ENCODE measurements at regions not wholly inside any gene's neighbourhood (a gene's known extent, or its start where the extent isn't known, plus 50 kb on each side); places are given as distances from the start of the nearest gene placed in this dataset.

GRCh38 chr5:52134013-52134650 lies 653.6 kb upstream of the ITGA1 start:
- Mint-ChIP-seq H3K9me3 (ENCODE audit: unreplicated experiment) (no peaks in the 10 kb centered on the region), H3K27me3 (ENCODE audit: low read depth, unreplicated experiment) (no peaks in the 10 kb centered on the region), H3K36me3 (ENCODE audit: low read depth, unreplicated experiment) (no peaks in the 10 kb centered on the region), H3K27ac (ENCODE audit: unreplicated experiment) (no peak overlapping the region), H3K4me1 (ENCODE audit: low read depth, unreplicated experiment) (no peaks in the 10 kb centered on the region), H3K4me3 (ENCODE audit: unreplicated experiment) (no peak overlapping the region)
- TF ChIP-seq EZH2 (IDR thresholded peaks at IDR 0.05; ENCODE audit: insufficient read depth, low read length), result no peak
- TF ChIP-seq, protein P1, sequence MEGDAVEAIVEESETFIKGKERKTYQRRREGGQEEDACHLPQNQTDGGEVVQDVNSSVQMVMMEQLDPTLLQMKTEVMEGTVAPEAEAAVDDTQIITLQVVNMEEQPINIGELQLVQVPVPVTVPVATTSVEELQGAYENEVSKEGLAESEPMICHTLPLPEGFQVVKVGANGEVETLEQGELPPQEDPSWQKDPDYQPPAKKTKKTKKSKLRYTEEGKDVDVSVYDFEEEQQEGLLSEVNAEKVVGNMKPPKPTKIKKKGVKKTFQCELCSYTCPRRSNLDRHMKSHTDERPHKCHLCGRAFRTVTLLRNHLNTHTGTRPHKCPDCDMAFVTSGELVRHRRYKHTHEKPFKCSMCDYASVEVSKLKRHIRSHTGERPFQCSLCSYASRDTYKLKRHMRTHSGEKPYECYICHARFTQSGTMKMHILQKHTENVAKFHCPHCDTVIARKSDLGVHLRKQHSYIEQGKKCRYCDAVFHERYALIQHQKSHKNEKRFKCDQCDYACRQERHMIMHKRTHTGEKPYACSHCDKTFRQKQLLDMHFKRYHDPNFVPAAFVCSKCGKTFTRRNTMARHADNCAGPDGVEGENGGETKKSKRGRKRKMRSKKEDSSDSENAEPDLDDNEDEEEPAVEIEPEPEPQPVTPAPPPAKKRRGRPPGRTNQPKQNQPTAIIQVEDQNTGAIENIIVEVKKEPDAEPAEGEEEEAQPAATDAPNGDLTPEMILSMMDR (IDR thresholded peaks at IDR 0.05; ENCODE audit: insufficient read depth, low read depth, low read length), result no peak
- Histone ChIP-seq H3K9ac (ENCODE audit: low read length) (no peak overlapping the region), H3K4me3 (ENCODE audit: insufficient read depth, low read depth, low read length) (no peak overlapping the region), H4K20me1 (ENCODE audit: insufficient read depth, low read length) (no peaks in the 10 kb centered on the region), H2AFZ (ENCODE audit: low read depth, low read length) (no peak overlapping the region), H3K27me3 (ENCODE audit: insufficient read depth, low read length) (no peaks in the 10 kb centered on the region), H3K36me3 (ENCODE audit: insufficient read depth, low read length) (no peaks in the 10 kb centered on the region), H3K4me1 (ENCODE audit: insufficient read depth, low read length) (no peaks in the 10 kb centered on the region), H3K27ac (ENCODE audit: low read depth, low read length) (no peak overlapping the region), H3K4me2 (ENCODE audit: low read length) (no peak overlapping the region), H3K79me2 (ENCODE audit: insufficient read depth, low read length) (no peaks in the 10 kb centered on the region), H3K9me3 (ENCODE audit: insufficient read depth, low read depth, low read length) (peaks cover 7% of the 10 kb centered on the region)
- FAIRE-seq, result no peak
- DNase-seq (ENCODE audit: low read depth), result no peak

DNA sequence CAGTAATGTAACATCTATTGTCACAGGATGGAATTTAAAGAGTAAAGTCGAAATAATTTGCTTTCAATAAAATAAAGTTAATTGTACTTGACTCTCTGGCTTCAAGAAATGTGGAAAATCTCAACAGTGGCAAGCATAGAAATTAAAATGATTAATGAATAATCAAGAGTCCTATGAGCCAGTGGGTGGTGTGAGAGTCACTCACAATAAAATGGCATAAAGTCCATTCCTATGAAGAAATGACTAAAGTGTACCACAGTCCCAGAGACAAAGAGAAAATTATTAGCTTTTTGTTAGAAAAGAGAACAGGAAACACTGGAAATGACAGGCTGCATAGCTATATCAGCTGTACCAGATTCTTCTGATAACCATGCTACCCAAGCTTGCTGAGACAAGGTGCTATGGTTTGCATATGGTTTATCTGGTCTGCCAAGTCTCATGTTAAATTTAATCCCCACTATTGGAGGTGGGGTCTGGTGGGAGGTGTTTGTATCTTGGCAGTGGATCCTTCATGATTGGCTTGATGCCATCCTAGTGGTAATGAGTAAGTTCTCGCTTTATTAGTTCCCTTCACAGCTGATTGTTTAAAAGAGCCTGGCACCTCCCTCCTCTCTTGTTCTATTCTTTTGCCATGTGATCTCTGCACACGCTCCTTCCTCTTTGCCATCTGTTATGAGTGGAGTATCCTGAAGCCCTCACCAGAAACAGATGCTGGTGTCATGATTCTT lies 647.7 kb upstream of the ITGA1 start:
- no peak overlapping the region for H3K4me3 ChIP-seq (ENCODE audit: insufficient read depth, low read depth, low read length)
- DNase-seq (ENCODE audit: low read depth) (no peak), FAIRE-seq (no peak)
- no peak overlapping the region for H3K4me2 ChIP-seq (ENCODE audit: low read length)
- H3K27ac ChIP-seq (ENCODE audit: low read depth, low read length), result no peak overlapping the region
- no peaks in the 10 kb centered on the region for H3K79me2 ChIP-seq (ENCODE audit: insufficient read depth, low read length)
- H3K4me1 ChIP-seq (ENCODE audit: insufficient read depth, low read length), result no peaks in the 10 kb centered on the region
- Mint-ChIP-seq H3K9me3 (ENCODE audit: unreplicated experiment) (no peaks in the 10 kb centered on the region), H3K27me3 (ENCODE audit: low read depth, unreplicated experiment) (no peaks in the 10 kb centered on the region), H3K36me3 (ENCODE audit: low read depth, unreplicated experiment) (no peaks in the 10 kb centered on the region), H3K4me1 (ENCODE audit: low read depth, unreplicated experiment) (no peaks in the 10 kb centered on the region), H3K27ac (ENCODE audit: unreplicated experiment) (no peak overlapping the region), H3K4me3 (ENCODE audit: unreplicated experiment) (no peak overlapping the region)
- peaks cover 3% of the 10 kb centered on the region for H3K9me3 ChIP-seq (ENCODE audit: insufficient read depth, low read depth, low read length)
- no peaks in the 10 kb centered on the region for H3K36me3 ChIP-seq (ENCODE audit: insufficient read depth, low read length)
- no peak overlapping the region for H2AFZ ChIP-seq (ENCODE audit: low read depth, low read length)
- H4K20me1 ChIP-seq (ENCODE audit: insufficient read depth, low read length), result no peaks in the 10 kb centered on the region
- H3K27me3 ChIP-seq (ENCODE audit: insufficient read depth, low read length), result no peaks in the 10 kb centered on the region
- no peak overlapping the region for H3K9ac ChIP-seq (ENCODE audit: low read length)
- TF ChIP-seq, protein P1 (IDR thresholded peaks at IDR 0.05; ENCODE audit: insufficient read depth, low read depth, low read length), result no peak
- no peak for TF ChIP-seq EZH2 (IDR thresholded peaks at IDR 0.05; ENCODE audit: insufficient read depth, low read length)

DNA sequence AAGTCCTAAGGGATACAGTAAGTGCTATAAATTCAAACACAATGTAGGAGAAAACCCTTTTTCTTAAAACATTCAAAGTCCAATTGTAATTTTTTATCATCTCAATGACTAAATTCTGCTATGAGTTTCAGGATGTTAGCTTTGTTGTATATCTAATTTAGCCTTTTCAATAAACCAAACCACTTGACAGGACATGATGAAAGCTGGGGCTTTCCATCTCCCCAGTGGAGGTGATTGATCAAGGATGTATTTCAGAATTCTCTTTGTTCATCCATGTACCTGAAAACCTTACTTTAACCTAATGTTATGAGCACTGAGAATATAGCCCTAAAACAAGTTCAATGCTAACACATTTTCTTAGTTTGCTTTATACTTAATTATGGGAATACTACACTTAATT lies 639.0 kb upstream of the ITGA1 start:
- no peak for FAIRE-seq
- Histone ChIP-seq H2AFZ (ENCODE audit: low read depth, low read length) (no peak overlapping the region), H3K4me1 (ENCODE audit: insufficient read depth, low read length) (no peaks in the 10 kb centered on the region), H3K27me3 (ENCODE audit: insufficient read depth, low read length) (no peaks in the 10 kb centered on the region), H3K4me2 (ENCODE audit: low read length) (no peak overlapping the region), H3K9ac (ENCODE audit: low read length) (no peak overlapping the region), H3K4me3 (ENCODE audit: insufficient read depth, low read depth, low read length) (no peak overlapping the region), H4K20me1 (ENCODE audit: insufficient read depth, low read length) (no peaks in the 10 kb centered on the region), H3K27ac (ENCODE audit: low read depth, low read length) (no peak overlapping the region), H3K36me3 (ENCODE audit: insufficient read depth, low read length) (no peaks in the 10 kb centered on the region), H3K79me2 (ENCODE audit: insufficient read depth, low read length) (no peaks in the 10 kb centered on the region), H3K9me3 (ENCODE audit: insufficient read depth, low read depth, low read length) (no peaks in the 10 kb centered on the region)
- Mint-ChIP-seq H3K27ac (ENCODE audit: unreplicated experiment) (no peak overlapping the region), H3K9me3 (ENCODE audit: unreplicated experiment) (no peaks in the 10 kb centered on the region), H3K27me3 (ENCODE audit: low read depth, unreplicated experiment) (no peaks in the 10 kb centered on the region), H3K36me3 (ENCODE audit: low read depth, unreplicated experiment) (no peaks in the 10 kb centered on the region), H3K4me3 (ENCODE audit: unreplicated experiment) (no peak overlapping the region), H3K4me1 (ENCODE audit: low read depth, unreplicated experiment) (no peaks in the 10 kb centered on the region)
- no peak for DNase-seq (ENCODE audit: low read depth)
- TF ChIP-seq, protein P1 (IDR thresholded peaks at IDR 0.05; ENCODE audit: insufficient read depth, low read depth, low read length), result no peak
- TF ChIP-seq EZH2 (IDR thresholded peaks at IDR 0.05; ENCODE audit: insufficient read depth, low read length), result no peak

All from astrocyte (in vitro differentiated cells and primary cell).